ENCODE measurements at regions not wholly inside any gene's neighbourhood (a gene's known extent, or its start where the extent isn't known, plus 50 kb on each side); places are given as distances from the start of the nearest gene placed in this dataset.

DNA sequence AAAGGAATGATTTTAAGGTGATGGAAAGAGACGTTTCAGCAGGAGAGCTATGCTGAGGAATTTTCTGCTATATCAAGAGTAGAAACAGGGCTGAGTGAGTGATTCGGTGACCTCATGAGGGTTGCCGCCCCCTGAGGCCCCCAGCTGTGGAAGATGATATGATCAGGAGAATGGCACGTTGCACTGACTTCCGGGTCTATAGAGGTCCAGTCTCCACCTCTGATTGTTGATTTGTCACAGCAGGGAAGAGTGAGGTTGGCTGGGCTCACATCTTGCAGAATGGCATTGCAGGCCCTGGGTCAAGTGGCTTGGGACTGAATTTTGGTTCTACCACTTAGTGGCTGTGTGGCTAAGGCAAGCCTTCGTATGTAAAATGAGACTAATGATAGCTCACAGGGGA is 205.1 kb downstream of the SNX19 start:
- DNase-seq (ENCODE audit: low read depth in 1 of 2, low spot score in 1 of 2): no peak

DNA sequence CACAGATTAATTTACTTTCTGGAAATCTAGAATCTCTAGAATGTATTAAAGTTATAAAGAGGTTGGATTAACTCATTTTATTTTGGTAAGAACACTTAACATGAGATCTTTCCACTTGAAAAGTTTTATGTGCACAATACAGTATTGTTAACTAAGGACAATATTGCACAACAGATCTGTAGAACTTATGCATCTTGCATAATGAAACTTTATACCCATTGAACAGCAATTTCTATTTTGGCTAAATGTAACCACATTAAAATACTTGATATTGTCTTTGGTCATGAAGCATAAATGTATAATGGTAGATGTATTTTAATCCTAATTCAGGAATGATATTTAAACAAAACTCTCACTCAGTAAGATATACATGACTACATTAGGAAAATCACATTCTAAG is 203.8 kb downstream of the SNX19 start:
- no peak for TF ChIP-seq JUND (IDR thresholded peaks at IDR 0.05; ENCODE audit: low read depth)
- DNase-seq (ENCODE audit: low read depth in 1 of 2, low spot score in 1 of 2): no peak
- in situ Hi-C loops (cut with HindIII; ENCODE audit: low pct_unique_long_range_greater_than_20kb, low sequenced_read_pairs): no loop called here

More for the DNA sequence above, 205.1 kb downstream of the SNX19 start:
- TF ChIP-seq JUND (IDR thresholded peaks at IDR 0.05; ENCODE audit: low read depth): no peak
- in situ Hi-C loops (cut with HindIII; ENCODE audit: low pct_unique_long_range_greater_than_20kb, low sequenced_read_pairs): no loop called here

DNA sequence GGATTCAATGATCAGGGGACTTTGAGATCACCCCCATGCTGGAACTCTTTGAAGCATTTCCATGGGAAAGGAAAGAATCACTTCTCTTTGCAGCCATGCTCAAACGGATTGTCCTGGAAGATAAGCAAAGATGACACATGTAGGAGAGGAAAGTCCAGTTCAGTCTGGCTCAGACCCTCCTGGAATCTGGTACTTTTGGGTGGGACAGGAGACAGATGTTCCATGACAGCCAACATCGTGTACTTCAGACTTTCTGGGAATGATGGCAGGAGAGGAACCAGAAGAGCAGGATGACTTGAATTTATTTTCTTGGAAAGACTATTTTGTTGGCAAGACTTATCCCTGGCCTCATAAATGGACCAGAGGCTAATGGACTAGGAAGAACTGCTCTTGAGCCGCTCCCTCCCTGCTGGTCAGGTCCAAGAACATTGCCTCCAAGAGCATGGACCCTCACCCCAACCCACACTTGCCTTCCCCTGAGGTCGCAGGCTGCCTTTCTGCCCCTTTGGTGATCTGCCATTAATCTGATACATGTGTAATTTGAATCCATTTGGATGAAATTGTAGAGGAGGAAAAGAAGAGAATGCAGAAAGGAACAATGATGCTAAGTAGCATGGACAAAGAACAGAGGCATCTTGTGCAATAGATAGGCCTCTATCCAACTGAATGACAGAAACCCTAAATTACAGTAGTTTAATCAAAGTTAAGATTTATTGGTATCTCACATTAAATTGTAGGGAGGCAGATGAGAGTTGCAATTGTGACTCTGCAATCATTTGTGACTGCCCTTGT is 201.0 kb downstream of the SNX19 start:
- DNase-seq (ENCODE audit: low read depth in 1 of 2, low spot score in 1 of 2): no peak
- in situ Hi-C loops (cut with HindIII; ENCODE audit: low pct_unique_long_range_greater_than_20kb, low sequenced_read_pairs): no loop called here
- TF ChIP-seq JUND (IDR thresholded peaks at IDR 0.05; ENCODE audit: low read depth): no peak

DNA sequence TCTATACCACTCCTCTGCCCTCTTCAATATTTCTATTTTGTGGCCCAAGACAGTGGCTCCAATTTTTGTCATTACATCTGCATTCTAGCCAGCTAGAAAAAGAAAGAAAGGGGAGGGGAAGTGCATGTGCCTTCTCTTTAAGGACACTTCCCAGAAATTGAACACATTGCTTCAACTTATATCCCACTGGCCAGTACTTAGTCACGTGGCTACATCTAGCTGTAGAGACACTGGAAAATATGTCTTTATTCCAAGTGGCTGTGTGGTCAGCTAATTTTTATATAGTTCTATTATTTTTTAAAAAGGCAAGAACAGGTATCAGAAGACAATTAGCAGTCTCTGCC is 200.4 kb downstream of the SNX19 start:
- no peak for DNase-seq (ENCODE audit: low read depth in 1 of 2, low spot score in 1 of 2)
- TF ChIP-seq JUND (IDR thresholded peaks at IDR 0.05; ENCODE audit: low read depth): no peak
- in situ Hi-C loops (cut with HindIII; ENCODE audit: low pct_unique_long_range_greater_than_20kb, low sequenced_read_pairs): no loop called here

GRCh38 chr11:130718120-130718519 is 198.2 kb downstream of the SNX19 start:
- peak in 1 of 2 experiments; percentile 25 for DNase-seq (ENCODE audit: low read depth in 1 of 2, low spot score in 1 of 2)
- no peak for TF ChIP-seq JUND (IDR thresholded peaks at IDR 0.05; ENCODE audit: low read depth)
- in situ Hi-C loops (cut with HindIII; ENCODE audit: low pct_unique_long_range_greater_than_20kb, low sequenced_read_pairs): no loop called here

DNA sequence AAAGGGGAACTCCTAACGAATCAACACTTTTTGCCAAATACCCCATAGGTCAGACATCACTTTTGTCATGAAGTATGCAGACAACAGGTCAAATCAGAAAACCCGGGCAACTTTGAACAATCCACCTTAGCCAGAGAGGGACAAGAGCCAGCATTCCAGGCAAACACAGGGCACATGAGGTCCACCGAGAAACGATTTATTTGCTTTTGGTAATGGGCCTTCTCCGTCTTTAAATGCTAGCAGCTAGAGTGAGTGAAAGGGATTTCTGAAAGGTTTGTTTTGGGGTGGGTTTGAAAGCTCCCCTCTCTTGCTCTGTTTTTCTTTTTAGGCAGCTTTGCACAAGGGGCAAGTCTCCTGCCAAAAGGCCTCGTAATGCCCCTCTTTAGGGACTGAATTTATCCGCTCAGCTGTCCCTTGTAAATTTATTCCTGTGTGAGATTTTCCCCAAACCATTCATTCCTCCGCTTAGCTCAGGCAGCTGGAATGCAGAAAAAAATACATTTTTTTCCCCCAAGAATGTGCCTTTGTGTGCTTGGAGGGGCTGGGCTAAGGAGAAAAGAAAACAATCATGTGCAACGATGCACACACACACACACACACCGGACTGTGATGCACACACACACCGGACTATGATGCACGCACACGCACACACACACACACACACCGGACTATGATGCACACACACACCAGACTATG is 196.9 kb downstream of the SNX19 start:
- DNase-seq (ENCODE audit: low read depth in 1 of 2, low spot score in 1 of 2): no peak
- in situ Hi-C loops (cut with HindIII; ENCODE audit: low pct_unique_long_range_greater_than_20kb, low sequenced_read_pairs): no loop called here
- no peak for TF ChIP-seq JUND (IDR thresholded peaks at IDR 0.05; ENCODE audit: low read depth)

GRCh38 chr11:130720232-130721022 is 195.9 kb downstream of the SNX19 start:
- in situ Hi-C loops (cut with HindIII; ENCODE audit: low pct_unique_long_range_greater_than_20kb, low sequenced_read_pairs): no loop called here
- peak in 1 of 2 experiments; percentile 47 for DNase-seq (ENCODE audit: low read depth in 1 of 2, low spot score in 1 of 2)
- no peak for TF ChIP-seq JUND (IDR thresholded peaks at IDR 0.05; ENCODE audit: low read depth)

DNA sequence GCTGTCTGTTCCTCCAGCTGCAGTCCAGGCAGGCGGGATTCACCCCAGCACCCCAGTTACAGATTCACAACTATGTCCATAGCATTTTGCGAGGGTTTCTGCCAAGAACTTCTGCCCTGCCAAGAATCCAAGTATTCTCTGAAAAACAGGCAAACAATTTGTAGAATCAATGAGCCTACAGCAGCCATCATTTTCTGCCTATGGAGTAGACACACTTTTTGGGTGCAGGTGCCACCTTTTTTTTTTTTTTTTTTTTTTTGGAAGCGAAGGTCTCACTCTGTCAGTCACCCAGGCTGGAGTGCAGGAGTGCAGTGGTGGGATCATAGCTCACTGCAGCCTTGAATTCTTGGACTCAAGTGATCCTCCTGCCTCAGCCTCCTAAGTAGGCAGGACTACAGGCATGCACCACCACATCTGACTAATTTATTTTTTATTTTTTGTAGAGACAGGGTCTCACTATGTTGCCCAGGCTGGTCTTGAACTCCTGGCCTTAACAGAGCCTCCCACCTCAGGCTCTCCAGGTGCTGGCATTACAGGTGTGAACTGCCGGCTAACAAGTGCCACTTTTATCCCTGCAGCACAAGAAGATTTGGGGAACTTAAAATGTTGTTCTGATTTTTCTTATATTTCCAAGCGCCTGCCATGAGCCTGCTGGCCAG is 195.1 kb downstream of the SNX19 start:
- in situ Hi-C loops (cut with HindIII; ENCODE audit: low pct_unique_long_range_greater_than_20kb, low sequenced_read_pairs): no loop called here
- no peak for DNase-seq (ENCODE audit: low read depth in 1 of 2, low spot score in 1 of 2)
- TF ChIP-seq JUND (IDR thresholded peaks at IDR 0.05; ENCODE audit: low read depth): no peak

- DNase-seq (ENCODE audit: low read depth in 1 of 2, low spot score in 1 of 2): no peak
- in situ Hi-C loops (cut with HindIII; ENCODE audit: low pct_unique_long_range_greater_than_20kb, low sequenced_read_pairs): no loop called here
- TF ChIP-seq JUND (IDR thresholded peaks at IDR 0.05; ENCODE audit: low read depth): no peak
Measured at GRCh38 chr11:130721736-130722135, 194.5 kb downstream of the SNX19 start.

DNA sequence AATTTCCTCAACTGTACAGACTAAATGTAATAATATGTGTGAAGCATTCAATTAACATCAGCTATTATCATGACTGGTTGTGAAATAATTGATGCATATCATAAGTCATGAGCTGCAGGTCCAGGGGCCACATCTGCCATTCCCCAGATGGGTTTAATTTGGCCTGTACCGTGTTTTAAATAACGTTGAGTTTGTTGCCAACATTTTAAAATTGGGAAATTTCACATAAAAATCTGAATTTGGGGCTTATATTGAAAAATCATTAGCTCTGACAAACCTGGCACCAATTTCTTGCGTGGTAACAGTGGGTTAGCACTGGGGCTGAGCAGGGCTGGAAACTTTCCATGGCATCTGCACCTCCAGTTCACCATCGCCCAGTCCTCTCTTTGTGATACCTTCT is 193.9 kb downstream of the SNX19 start:
- no peak for DNase-seq (ENCODE audit: low read depth in 1 of 2, low spot score in 1 of 2)
- in situ Hi-C loops (cut with HindIII; ENCODE audit: low pct_unique_long_range_greater_than_20kb, low sequenced_read_pairs): no loop called here
- TF ChIP-seq JUND (IDR thresholded peaks at IDR 0.05; ENCODE audit: low read depth): no peak

- DNase-seq (ENCODE audit: low read depth in 1 of 2, low spot score in 1 of 2): no peak
- in situ Hi-C loops (cut with HindIII; ENCODE audit: low pct_unique_long_range_greater_than_20kb, low sequenced_read_pairs): no loop called here
- no peak for TF ChIP-seq JUND (IDR thresholded peaks at IDR 0.05; ENCODE audit: low read depth)
Measured at GRCh38 chr11:130725421-130726233, 190.7 kb downstream of the SNX19 start.

Measured in T47D (cell line).